ENCODE measurements at regions not wholly inside any gene's neighbourhood (a gene's known extent, or its start where the extent isn't known, plus 50 kb on each side); places are given as distances from the start of the nearest gene placed in this dataset.
"Not testable (repeated sequence)": the region's sequence is repeated elsewhere in the genome, so short reads cannot be mapped to it uniquely, and the experiment has no call there.

DNA sequence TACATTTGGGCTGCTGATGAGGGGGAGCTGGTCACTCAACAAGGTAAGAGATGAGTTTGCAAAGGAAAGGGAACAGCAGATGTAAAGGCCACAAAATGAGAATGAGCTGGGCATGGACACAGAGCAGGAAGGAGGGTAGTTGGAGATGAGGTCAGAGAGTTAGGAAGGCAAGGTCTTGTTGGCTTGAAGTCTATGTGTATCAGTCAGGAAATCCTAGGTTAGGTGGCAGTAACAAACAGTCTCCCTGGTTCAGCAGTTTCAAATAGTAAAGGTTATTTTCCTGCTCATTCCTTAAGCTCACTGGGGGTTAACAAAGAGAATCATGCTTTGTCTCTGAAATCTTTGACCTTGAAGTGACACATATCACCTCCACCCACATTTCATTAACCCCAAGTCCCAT is 58.3 kb upstream of the ARL4C start:
- Histone ChIP-seq H3K27me3 (ENCODE audit: control insufficient read depth in 1 of 2, insufficient read depth in 2 of 2, low read length in 2 of 2) (no peaks in the 10 kb centered on the region), H3K9ac (ENCODE audit: low read length) (no peak overlapping the region), H3K4me1 (ENCODE audit: insufficient read depth, low read length) (no peaks in the 10 kb centered on the region), H3K36me3 (ENCODE audit: insufficient read depth, low read length) (no peaks in the 10 kb centered on the region), H3K27ac (ENCODE audit: low read depth, low read length) (no peak overlapping the region), H3K9me3 (ENCODE audit: low read length) (no peaks in the 10 kb centered on the region), H3K4me3 (ENCODE audit: low read depth in 1 of 2, low read length in 2 of 2) (no peak overlapping the region)

DNA sequence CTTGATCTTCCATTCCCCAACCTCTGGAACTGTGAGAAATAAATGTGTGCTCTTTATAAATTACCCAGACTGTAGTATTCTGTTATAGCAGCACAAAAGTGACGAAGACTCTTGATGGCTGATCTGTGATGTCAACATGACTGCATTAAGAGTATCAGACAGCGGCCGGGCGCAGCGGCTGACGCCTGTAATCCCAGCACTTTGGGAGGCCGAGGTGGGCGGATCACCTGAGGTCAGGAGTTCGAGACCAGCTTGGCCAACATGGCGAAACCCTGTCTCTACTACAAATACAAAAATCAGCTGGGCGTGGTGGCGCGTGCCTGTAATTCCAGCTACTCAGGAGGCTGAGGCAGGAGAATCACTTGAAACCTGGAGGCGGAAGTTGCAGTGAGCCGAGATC is 56.3 kb upstream of the ARL4C start:
- not testable (repeated sequence) for H3K36me3 ChIP-seq (ENCODE audit: insufficient read depth, low read length); H3K27me3 ChIP-seq (ENCODE audit: control insufficient read depth in 1 of 2, insufficient read depth in 2 of 2, low read length in 2 of 2); H3K27ac ChIP-seq (ENCODE audit: low read depth, low read length); H3K4me1 ChIP-seq (ENCODE audit: insufficient read depth, low read length); H3K9me3 ChIP-seq (ENCODE audit: low read length); H3K4me3 ChIP-seq (ENCODE audit: low read depth in 1 of 2, low read length in 2 of 2); H3K9ac ChIP-seq (ENCODE audit: low read length)

DNA sequence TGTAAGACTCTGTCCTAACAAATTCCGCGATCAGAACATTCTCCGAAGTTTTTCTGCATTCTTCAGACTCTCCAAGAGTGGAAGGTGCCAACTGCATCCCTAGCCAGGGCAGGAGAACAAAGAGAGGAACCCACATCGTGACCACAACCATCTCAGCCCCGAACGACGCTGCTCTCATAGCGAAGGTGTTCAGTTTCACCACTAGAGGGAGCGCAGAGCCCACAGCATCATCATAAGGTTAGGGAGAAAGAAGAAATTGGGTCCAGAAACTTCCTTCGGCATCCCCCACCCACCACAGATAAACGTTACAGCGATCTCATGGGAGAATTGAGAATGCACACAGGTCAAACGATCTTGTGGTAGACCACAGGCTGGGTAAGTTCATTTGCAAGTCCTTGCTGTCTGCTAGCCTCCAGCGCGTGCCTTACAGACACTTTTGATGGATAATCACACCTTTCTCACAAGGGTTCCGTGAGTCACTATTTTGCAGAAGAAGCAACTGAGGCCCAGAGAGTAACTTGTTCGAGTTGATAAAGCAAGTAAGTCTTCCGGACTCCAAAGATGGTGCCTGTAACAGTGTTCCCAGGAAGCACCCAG is 53.7 kb upstream of the ARL4C start:
- Histone ChIP-seq H3K27ac (ENCODE audit: low read depth, low read length) (no peak overlapping the region), H3K9ac (ENCODE audit: low read length) (no peak overlapping the region), H3K4me1 (ENCODE audit: insufficient read depth, low read length) (no peaks in the 10 kb centered on the region), H3K9me3 (ENCODE audit: low read length) (no peaks in the 10 kb centered on the region), H3K27me3 (ENCODE audit: control insufficient read depth in 1 of 2, insufficient read depth in 2 of 2, low read length in 2 of 2) (no peaks in the 10 kb centered on the region), H3K36me3 (ENCODE audit: insufficient read depth, low read length) (no peaks in the 10 kb centered on the region), H3K4me3 (ENCODE audit: low read depth in 1 of 2, low read length in 2 of 2) (no peak overlapping the region)

DNA sequence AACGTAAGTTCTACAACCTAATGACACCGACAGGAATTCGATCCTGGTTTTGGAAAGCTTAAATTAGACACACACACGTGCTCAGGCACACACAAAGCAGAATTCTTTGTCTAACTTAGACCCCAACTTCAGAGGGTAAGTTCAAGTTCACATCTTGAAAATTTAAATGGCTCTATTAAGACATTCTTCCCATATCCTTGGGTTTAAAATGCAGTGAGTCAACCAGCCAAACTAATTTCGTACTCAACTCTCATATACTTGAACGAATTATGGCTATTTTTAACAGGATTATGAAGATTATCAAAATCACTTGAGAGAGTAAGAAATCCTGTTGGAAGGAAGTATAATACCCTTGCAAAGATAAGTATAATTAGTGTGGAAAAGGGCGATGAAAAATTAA is 53.2 kb upstream of the ARL4C start:
- no peak overlapping the region for H3K27ac ChIP-seq (ENCODE audit: low read depth, low read length)
- H3K9me3 ChIP-seq (ENCODE audit: low read length): no peaks in the 10 kb centered on the region
- H3K4me3 ChIP-seq (ENCODE audit: low read depth in 1 of 2, low read length in 2 of 2): no peak overlapping the region
- H3K4me1 ChIP-seq (ENCODE audit: insufficient read depth, low read length): no peaks in the 10 kb centered on the region
- H3K36me3 ChIP-seq (ENCODE audit: insufficient read depth, low read length): no peaks in the 10 kb centered on the region
- no peaks in the 10 kb centered on the region for H3K27me3 ChIP-seq (ENCODE audit: control insufficient read depth in 1 of 2, insufficient read depth in 2 of 2, low read length in 2 of 2)
- H3K9ac ChIP-seq (ENCODE audit: low read length): no peak overlapping the region

DNA sequence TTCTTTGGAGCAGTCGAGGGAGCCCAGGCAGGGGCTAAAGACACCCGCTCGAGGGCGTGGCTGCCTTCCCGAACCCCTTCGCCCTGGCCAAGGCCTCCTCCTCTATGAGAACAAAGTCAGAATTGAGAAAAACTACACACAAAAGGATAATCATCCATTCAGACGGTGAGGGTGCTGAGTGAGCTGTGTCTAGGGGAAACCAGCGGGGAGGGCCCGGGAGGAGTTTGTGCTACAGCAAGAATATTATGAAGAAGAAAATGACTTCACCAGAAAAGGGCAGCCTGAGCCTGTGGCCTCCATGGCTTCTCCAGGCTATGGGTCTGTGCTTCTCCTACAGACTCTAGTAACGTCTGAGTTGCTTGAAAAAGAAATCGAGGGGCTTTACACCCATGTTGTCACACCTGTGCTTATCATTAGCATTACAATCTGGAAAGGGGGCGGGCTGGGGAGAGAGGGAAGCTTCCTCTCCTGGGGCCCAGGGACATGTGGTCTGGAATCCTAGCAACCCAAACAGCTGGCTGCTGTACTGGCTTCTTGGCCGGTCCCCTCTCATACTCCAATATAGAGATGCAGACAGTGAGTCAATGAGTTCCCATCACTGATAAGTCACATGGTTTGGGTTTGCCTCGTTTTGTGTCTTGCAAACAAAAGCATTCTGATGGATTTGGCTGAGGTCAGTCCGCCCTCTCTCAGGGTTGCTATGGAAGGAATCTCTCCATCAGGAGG is 52.0 kb upstream of the ARL4C start:
- H3K4me1 ChIP-seq (ENCODE audit: insufficient read depth, low read length): no peaks in the 10 kb centered on the region
- H3K27me3 ChIP-seq (ENCODE audit: control insufficient read depth in 1 of 2, insufficient read depth in 2 of 2, low read length in 2 of 2): no peaks in the 10 kb centered on the region
- H3K4me3 ChIP-seq (ENCODE audit: low read depth in 1 of 2, low read length in 2 of 2): no peak overlapping the region
- H3K9me3 ChIP-seq (ENCODE audit: low read length): no peaks in the 10 kb centered on the region
- H3K27ac ChIP-seq (ENCODE audit: low read depth, low read length): no peak overlapping the region
- no peak overlapping the region for H3K9ac ChIP-seq (ENCODE audit: low read length)
- no peaks in the 10 kb centered on the region for H3K36me3 ChIP-seq (ENCODE audit: insufficient read depth, low read length)

DNA sequence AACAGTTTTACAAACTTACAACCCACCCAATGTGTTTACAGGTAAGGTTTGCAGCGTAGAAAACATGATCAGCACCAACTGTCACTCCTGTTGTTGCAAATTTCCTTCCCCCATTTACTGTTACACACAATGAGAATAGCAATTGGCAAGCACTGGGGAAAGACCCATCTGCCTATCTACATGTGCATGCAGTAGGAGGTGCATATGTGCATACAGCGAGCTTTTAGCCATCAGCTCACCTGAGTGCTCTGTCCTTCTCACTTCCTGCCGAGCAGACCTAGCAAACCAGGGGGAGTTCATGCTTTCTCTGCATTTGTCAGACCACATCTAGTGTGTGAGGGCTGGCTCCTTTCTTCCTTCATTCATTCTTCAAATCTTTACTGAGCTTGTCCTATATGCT is 49.9 kb upstream of the ARL4C start:
- Histone ChIP-seq H3K4me1 (ENCODE audit: insufficient read depth, low read length) (no peaks in the 10 kb centered on the region), H3K4me3 (ENCODE audit: low read depth in 1 of 2, low read length in 2 of 2) (no peak overlapping the region), H3K36me3 (ENCODE audit: insufficient read depth, low read length) (no peaks in the 10 kb centered on the region), H3K9me3 (ENCODE audit: low read length) (no peaks in the 10 kb centered on the region), H3K27ac (ENCODE audit: low read depth, low read length) (no peak overlapping the region), H3K9ac (ENCODE audit: low read length) (no peak overlapping the region), H3K27me3 (ENCODE audit: control insufficient read depth in 1 of 2, insufficient read depth in 2 of 2, low read length in 2 of 2) (no peaks in the 10 kb centered on the region)
